ENCODE measurements at regions not wholly inside any gene's neighbourhood (a gene's known extent, or its start where the extent isn't known, plus 50 kb on each side); places are given as distances from the start of the nearest gene placed in this dataset.

DNA sequence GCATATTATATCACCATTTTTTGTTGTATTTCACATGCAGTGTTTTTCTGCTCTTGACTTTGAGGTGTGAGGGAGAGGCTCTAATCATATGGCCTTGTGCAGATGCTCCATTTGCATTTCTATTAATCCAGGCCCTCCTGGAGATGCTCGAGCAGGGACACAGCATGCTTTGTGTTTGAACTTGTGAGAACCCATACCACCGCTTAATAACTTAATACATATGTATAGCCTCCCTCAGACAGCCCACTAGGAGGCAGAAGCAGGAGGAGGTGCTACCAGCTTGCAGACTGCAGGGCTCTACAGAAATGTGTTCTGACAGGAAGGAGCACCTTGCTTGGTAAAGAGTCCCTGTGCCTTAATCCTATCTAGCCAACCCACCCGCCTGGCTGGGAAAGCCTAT is 155.2 kb downstream of the BARHL2 start:
- no peak overlapping the region for H3K27ac ChIP-seq (replicated peaks)
- H3K27me3 ChIP-seq (ENCODE audit: insufficient read depth, poor library complexity, severe bottlenecking): no peaks in the 10 kb centered on the region
- DNase-seq (ENCODE audit: low read depth in 1 of 2, low spot score in 1 of 2): no peak
- H3K4me3 ChIP-seq (replicated peaks; ENCODE audit: insufficient read depth, low read length): no peak overlapping the region
- no peak for TF ChIP-seq GABPA (IDR thresholded peaks at IDR 0.05; ENCODE audit: low read depth)
- no peak for TF ChIP-seq POLR2AphosphoS5 (IDR thresholded peaks at IDR 0.05; ENCODE audit: low read depth)
- TF ChIP-seq, protein P1, sequence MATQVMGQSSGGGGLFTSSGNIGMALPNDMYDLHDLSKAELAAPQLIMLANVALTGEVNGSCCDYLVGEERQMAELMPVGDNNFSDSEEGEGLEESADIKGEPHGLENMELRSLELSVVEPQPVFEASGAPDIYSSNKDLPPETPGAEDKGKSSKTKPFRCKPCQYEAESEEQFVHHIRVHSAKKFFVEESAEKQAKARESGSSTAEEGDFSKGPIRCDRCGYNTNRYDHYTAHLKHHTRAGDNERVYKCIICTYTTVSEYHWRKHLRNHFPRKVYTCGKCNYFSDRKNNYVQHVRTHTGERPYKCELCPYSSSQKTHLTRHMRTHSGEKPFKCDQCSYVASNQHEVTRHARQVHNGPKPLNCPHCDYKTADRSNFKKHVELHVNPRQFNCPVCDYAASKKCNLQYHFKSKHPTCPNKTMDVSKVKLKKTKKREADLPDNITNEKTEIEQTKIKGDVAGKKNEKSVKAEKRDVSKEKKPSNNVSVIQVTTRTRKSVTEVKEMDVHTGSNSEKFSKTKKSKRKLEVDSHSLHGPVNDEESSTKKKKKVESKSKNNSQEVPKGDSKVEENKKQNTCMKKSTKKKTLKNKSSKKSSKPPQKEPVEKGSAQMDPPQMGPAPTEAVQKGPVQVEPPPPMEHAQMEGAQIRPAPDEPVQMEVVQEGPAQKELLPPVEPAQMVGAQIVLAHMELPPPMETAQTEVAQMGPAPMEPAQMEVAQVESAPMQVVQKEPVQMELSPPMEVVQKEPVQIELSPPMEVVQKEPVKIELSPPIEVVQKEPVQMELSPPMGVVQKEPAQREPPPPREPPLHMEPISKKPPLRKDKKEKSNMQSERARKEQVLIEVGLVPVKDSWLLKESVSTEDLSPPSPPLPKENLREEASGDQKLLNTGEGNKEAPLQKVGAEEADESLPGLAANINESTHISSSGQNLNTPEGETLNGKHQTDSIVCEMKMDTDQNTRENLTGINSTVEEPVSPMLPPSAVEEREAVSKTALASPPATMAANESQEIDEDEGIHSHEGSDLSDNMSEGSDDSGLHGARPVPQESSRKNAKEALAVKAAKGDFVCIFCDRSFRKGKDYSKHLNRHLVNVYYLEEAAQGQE (IDR thresholded peaks at IDR 0.05; ENCODE audit: insufficient replicate concordance, low read depth): no peak
- TF ChIP-seq SPI1 (IDR thresholded peaks at IDR 0.05; ENCODE audit: borderline replicate concordance, low read depth): no peak
- TF ChIP-seq, protein P2, sequence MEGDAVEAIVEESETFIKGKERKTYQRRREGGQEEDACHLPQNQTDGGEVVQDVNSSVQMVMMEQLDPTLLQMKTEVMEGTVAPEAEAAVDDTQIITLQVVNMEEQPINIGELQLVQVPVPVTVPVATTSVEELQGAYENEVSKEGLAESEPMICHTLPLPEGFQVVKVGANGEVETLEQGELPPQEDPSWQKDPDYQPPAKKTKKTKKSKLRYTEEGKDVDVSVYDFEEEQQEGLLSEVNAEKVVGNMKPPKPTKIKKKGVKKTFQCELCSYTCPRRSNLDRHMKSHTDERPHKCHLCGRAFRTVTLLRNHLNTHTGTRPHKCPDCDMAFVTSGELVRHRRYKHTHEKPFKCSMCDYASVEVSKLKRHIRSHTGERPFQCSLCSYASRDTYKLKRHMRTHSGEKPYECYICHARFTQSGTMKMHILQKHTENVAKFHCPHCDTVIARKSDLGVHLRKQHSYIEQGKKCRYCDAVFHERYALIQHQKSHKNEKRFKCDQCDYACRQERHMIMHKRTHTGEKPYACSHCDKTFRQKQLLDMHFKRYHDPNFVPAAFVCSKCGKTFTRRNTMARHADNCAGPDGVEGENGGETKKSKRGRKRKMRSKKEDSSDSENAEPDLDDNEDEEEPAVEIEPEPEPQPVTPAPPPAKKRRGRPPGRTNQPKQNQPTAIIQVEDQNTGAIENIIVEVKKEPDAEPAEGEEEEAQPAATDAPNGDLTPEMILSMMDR (IDR thresholded peaks at IDR 0.05; ENCODE audit: insufficient read depth, low read length): no peak

DNA sequence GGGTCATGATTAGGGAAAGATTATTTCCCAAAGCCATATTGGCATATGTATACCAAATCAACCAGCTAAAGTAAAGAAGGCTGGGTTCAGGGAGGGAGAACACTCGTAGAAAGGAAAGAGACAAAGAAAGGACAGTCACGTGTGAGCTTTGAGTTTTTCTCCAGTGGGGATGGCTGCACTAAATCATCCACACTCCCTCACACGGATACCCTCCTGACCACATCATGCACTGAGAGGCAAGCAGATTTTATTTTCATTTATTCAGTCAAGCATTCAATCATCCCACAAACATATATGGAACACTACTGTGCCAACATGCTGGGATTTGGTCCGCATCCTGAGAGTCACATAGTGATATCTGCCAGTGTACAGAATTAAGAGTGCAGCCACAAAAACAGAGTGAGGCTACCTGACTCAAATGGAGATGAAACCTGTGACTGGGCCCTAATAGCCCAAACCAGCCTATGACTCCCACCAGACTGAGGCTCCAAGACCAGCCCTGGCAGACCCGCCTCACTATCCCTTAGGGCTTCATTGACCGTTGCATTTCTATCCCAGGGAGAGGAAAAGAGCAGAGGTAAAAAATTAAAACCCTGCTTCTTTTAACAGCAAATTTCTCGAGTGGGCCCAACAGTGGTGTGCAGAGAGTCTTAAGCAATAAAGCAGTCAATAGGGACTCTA is 155.9 kb downstream of the BARHL2 start:
- Histone ChIP-seq H3K27me3 (ENCODE audit: insufficient read depth, poor library complexity, severe bottlenecking) (no peaks in the 10 kb centered on the region), H3K4me3 (replicated peaks; ENCODE audit: insufficient read depth, low read length) (no peak overlapping the region), H3K27ac (replicated peaks) (no peak overlapping the region)
- no peak for DNase-seq (ENCODE audit: low read depth in 1 of 2, low spot score in 1 of 2)
- TF ChIP-seq POLR2AphosphoS5 (IDR thresholded peaks at IDR 0.05; ENCODE audit: low read depth) (no peak), GABPA (IDR thresholded peaks at IDR 0.05; ENCODE audit: low read depth) (no peak), SPI1 (IDR thresholded peaks at IDR 0.05; ENCODE audit: borderline replicate concordance, low read depth) (no peak)
- TF ChIP-seq, protein P2 (IDR thresholded peaks at IDR 0.05; ENCODE audit: insufficient read depth, low read length): no peak
- TF ChIP-seq, protein P1 (IDR thresholded peaks at IDR 0.05; ENCODE audit: insufficient replicate concordance, low read depth): no peak

DNA sequence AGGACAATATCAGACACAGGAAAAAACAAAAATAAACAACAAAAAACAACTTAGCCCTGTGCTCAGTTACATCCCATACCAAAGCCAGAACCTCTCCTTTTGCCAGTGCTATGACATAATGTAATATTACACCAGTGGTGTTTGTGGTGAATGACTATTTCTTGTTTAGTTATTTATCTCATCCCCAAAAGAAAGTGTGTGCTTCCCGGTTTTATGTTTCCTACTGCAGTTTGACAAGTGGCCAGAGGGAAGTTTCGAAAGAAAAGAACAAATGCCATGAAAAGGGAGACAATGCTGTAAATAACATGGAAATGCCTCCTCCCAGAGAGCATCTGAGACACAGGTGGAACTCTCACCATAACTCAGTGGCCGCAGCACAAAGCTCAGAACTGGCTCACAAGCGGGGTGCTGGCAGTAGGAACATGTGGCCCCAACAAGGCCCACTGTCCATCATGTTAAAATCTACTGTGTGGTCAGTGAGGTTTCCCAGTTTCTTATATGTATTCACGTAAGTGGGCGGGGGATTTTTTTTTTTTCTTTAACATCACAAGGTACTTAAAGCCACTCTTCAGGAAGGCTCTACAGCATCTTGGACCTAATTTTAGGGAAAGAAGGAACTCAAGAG is 158.2 kb downstream of the BARHL2 start:
- no peak overlapping the region for H3K27ac ChIP-seq (replicated peaks)
- TF ChIP-seq SPI1 (IDR thresholded peaks at IDR 0.05; ENCODE audit: borderline replicate concordance, low read depth) (no peak), GABPA (IDR thresholded peaks at IDR 0.05; ENCODE audit: low read depth) (no peak), POLR2AphosphoS5 (IDR thresholded peaks at IDR 0.05; ENCODE audit: low read depth) (no peak)
- TF ChIP-seq, protein P2 (IDR thresholded peaks at IDR 0.05; ENCODE audit: insufficient read depth, low read length): no peak
- TF ChIP-seq, protein P1 (IDR thresholded peaks at IDR 0.05; ENCODE audit: insufficient replicate concordance, low read depth): no peak
- H3K27me3 ChIP-seq (ENCODE audit: insufficient read depth, poor library complexity, severe bottlenecking): no peaks in the 10 kb centered on the region
- DNase-seq (ENCODE audit: low read depth in 1 of 2, low spot score in 1 of 2): no peak
- no peak overlapping the region for H3K4me3 ChIP-seq (replicated peaks; ENCODE audit: insufficient read depth, low read length)

Data from HL-60 (cell line).